ENCODE measurements at regions not wholly inside any gene's neighbourhood (a gene's known extent, or its start where the extent isn't known, plus 50 kb on each side); places are given as distances from the start of the nearest gene placed in this dataset.

DNA sequence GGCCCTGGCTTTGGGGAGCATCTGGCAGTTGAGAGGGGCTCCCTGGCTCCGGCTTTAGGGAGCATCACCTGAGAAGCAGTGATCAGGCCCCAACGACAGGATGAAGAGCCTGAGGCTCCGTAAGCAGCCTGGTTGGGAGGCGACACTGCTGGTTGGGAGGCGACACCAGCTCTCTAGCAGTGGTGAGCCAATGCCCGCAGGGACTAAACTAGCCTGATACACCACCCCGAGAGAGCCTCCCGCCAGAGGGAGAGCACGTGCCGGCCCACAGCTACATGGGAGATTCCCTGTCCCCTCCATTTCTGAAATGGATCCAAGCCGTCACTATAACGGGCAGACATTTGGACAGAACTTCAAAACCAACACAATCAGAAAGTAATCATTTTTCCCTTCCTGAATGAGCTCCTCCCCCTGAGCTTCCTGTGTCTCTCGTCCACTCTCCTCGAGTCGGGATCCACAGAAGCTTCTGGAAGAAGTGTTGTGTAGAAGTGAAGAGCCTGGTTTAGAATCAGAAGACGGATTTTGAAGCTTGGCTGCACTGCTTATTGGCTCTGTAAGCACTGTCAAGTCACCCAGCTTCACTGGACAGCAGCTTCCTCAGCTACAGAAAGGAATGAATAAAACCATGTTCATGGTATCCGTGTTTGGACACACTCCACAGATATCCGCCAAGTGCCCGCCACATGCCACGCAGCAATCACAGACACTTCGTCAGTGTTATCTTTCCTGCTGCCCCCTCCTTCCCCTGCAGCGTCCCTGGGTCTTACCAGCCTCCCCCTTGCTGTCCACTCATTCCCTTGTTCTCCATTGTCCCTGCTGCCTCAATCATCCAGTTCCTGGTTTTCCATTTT is 199.6 kb downstream of the TTLL2 start:
- no peak for DNase-seq

DNA sequence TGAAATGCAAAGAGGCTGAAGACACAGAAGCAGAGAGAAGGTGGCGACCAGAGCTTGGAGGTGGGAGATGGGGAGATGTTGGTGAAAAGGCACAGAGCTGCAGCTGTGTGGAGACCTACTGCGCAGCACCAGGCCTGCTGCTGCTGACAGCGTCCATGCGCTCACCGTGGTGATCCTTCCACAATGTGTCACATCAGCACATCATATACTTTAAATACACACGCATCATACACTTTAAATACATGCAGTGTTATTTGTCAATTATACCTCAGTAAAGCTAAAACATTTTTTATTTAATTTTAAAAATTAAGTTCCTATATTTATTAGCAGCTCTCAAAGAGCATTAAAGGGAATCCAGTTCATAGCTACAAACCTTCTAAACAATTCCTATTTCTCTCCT is 200.9 kb downstream of the TTLL2 start:
- DNase-seq, result no peak

- no peak for DNase-seq
These were observed 201.8 kb downstream of the TTLL2 start for GRCh38 chr6:167526465-167527368.

DNA sequence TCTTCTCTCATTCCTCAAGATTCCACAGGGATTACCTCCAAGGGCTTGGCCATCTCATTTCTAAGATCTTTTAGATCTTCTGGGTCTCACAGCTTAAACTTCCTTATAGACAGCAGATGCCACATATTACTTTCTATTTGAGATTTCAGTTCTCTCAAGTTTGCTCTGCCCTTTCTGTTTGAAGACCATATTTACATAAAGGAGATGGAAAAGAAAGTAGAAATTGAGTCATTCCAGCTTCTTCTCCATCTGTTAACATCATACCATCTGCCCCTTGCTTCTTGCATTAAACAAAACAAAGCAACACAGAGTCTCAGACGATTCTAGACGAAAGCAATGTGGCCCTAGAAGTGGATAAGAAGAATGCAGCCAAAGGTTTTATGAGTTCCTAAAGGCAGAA is 203.4 kb downstream of the TTLL2 start:
- no peak for DNase-seq

DNA sequence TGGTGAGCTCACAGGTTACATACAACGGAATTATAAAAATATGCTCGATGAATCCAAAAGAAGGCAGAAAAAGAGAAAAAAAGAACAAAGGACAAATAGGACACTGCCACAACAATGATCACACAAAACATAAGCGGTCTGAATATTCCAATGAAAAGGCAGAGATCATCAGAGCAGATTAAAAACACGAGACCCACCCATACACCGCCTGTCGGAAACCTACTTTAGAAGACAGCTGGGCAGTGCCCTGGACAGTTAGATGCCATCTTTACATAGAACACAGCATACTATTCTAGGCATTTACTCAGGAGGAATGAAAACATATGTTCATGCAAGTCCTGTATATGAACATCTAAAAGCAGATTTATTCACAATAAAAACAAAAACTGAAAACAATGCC is 204.1 kb downstream of the TTLL2 start:
- no peak for DNase-seq

DNA sequence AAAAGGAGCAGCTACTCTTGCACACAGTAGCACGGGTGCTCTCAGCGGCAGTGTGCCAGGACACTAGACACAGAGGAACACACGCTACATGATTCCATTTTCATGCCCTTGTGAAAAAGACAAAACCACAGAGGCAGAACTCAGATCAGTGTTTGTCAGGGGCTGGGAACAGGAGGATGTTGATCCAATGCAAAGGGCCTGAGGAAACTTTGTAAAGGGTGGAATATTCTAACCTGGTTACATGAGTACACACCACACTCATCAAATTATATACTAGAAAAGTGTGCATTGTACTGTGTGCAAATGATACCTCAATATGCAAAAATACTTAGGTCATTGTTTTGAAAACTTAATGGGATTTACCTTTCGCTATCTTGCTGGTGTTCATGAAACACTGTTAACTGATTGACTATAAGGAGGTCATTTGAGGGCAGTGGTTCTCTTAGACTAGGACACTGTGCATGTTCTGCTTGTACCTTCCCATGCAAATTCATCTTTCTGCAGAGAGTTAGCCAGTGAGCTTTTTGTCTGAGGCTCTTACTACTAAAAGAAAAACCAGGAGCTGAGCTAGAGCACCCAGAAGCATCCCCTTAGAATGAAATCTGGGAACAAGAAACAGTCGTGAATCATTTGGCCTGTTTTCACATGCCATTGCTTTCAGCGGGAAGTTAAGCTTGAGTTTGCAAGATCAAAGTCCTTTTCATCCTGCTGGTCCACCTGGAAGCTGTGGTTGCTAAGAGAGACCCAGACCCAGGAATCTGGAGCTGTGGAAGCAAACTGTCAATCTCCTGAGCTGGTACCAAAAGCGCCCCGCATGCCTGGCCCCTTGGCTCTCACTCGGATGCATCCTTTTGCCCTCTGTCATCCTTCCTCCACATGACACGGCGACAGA is 204.8 kb downstream of the TTLL2 start:
- DNase-seq, result no peak

DNA sequence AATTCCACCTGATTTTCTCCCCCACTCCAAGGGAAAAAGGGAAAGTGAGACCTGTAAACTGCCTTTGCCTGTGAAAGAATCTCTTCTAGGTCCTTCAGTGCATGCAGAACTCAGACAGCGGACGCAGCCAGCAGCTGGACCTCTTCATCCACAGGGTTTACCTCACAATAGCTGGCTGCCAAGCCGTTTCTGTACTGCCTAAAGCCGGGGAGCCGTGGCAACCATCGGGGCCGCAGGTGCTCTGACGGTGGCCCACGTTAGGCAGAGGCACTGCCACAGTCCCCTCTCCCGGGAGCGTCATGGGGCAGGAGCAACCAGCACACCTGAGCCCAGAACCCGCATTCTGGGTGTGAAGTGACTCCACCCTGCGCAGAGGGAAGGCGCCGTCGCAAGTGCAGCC is 206.1 kb downstream of the TTLL2 start:
- DNase-seq, result no peak

DNA sequence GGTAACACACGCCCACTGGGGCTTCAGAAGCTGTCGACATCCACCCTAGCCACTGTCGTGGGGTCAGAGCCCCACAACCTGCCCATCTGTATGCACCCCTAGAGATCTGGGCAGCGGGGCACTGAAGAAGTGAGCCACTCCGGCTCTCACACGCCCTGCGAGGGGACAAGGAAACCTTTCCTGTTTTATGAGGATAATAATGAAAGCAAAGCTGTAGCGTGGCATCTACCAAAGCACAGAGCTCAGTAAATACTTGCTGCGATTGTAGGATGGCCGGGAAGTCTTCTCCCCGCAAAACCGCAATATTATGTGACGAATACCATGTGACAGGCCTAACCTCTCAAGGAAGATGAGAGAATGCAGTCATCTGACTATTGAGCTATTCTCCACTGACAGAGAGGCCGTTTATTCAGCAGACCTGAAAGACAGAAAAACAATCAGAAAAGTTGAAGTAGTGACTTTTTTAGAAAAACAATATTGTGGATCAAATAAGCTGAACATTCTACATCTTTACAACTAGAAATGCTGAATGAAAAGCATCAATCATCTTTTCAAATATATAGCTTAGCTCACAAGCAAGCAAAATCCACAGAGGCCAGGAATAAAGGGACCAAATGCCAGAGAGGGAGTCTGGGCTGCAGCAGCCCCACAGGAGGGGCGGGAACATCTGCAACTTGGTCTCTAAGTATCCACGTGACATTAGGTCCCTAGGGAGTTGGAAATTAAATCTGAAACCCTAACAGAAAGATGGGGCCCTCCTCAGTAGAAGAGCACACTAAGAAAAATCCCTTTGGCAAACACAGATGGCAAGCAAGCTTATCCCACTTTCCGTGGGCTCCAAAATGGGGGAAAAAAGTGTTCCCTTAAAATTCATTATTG is 207.8 kb downstream of the TTLL2 start:
- DNase-seq, result no peak

- no peak for DNase-seq
These were observed 209.0 kb downstream of the TTLL2 start for GRCh38 chr6:167533851-167534250.

DNA sequence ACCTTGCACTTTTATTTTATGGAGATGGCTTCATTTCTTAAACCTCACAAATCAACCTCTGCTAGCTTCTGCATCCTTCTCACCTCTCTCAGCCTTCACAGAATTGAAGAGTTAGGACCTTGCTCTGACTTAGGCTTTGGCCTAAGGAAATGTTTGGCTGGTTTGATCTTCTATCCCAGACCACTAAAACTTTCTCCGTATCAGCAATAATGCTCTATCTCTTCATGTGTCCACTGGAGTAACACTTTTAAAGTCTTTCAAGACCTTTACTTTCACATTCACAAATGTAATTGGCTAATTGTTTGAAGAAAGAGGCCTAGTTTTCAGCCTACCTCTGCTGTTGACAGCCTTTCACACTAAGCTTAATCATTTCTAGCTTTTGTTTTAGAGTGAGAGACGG is 212.9 kb downstream of the TTLL2 start:
- DNase-seq, result no peak

DNA sequence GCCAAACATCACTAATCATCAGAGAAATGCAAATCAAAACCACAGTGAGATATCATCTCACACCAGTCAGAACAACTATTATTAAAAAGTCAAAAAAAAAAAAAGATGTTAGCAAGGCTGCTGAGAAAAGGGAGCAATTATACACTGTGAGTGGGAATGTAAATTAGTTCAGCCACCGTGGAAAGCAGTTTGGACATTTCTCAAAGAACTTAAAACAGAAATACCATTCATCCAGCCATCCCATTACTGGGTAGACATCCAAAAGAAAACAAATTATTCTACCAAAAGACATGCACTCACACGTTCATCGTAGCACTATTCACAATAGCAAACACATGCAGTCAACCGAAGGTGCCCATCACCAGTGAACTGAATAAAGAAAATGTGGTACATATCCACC is 213.9 kb downstream of the TTLL2 start:
- no peak for DNase-seq

GRCh38 chr6:167540796-167541195 is 215.9 kb downstream of the TTLL2 start:
- no peak for DNase-seq

DNA sequence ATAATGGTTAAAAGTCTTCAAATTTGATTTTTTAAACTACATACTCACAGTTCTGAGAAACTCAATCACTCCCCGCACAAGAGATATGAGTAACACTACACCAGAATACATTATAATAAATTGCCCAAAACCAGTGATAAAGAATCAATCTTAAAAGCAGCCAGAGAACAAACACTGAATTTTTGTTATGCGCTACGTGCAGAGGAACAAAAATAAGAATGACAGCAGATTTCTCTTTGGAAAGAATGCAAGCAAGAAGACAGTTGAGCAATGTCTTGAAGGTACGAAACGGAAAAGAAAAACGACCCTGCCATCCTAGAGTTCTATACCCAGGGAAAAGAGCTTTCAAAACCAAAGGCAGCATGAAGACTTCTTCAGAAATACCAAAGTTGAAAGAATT is 216.7 kb downstream of the TTLL2 start:
- no peak for DNase-seq

GRCh38 chr6:167543602-167544497 is 219.0 kb downstream of the TTLL2 start:
- DNase-seq, result peak; percentile 63

DNA sequence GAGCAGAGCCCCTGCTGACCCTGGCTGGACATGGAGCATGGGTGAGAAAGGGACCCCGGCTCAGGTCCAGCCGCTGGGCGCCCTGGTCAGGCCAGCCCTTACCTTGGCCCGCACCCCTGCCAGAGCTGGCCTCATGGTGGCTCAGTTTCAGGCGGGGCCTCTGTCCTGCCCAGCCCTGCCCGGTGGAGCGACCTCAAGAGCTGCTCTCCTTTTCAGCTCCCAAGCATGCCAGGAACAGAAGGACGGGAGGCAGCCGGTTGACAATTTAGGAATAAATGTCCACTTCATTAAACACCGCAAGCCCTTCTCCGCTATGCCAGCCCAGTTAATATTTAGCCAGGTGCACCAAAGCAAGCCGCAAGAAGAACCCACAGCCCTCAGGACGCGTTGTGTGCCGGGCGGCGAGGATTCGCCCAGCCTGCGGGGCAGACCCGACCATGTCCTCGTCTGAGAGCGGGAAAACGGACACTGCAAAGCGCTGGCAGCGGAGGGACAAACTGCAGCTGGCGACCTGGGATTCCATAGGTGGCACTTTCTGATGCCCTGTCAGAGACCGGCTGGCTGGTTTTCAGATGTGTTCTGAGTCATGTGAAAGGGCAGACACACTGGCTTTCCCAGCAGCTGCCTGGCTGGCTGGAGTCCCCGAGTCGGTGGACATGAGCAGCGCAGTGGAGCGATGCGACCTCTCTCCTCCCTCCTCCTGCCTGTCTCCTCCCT is 221.9 kb downstream of the TTLL2 start:
- DNase-seq, result no peak

GRCh38 chr6:167547328-167547692 is 222.4 kb downstream of the TTLL2 start:
- no peak for DNase-seq

DNA sequence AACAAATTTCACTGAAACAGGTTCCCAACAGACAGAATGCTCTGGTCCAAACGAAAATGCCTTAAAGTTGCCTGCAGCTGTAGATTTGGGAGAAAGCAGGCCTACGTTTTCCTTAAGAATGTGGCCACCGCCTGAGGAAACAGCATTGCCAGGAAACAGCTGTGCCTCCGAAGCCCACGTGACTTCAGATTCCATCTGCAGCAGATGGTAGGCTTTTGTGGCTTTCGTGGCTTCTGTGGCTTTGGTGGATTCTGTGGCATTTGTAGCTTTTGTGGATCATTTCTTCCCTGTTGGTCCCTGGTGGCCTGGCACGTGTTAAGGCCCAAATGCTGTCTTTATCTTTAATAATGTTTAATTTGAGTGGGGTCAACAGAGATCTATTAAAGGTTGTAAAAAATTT is 222.9 kb downstream of the TTLL2 start:
- no peak for DNase-seq

GRCh38 chr6:167548451-167548850 is 223.6 kb downstream of the TTLL2 start:
- DNase-seq, result no peak

DNA sequence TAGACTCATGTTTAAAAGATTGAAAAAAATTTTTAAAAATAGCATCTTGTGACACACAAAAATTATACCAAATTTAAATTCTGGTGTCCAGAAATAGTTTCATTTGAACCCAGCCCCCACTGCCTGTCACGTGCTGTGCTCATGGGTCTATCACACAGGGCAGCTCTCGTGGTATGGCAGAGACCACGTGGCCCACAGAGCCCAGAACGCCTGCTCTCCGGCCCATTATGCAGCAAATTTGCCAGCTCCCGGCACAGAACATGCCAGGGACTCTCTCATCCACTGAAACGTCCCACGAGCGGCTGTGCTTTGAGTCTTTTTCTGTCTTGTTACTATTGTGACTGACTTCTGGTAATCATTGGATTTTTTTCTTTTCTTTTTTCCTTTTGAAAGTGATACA is 224.3 kb downstream of the TTLL2 start:
- no peak for DNase-seq

- peak; percentile 93 for DNase-seq
These were observed 226.2 kb downstream of the TTLL2 start for GRCh38 chr6:167550941-167551627.
